Activated B cell treated with CpG ODN at 0.5 μM for 24 hours (primary cell): ENCODE measurements at regions not wholly inside any gene's neighbourhood (a gene's known extent, or its start where the extent isn't known, plus 50 kb on each side); places are given as distances from the start of the nearest gene placed in this dataset.
"Not testable (repeated sequence)": the region's sequence is repeated elsewhere in the genome, so short reads cannot be mapped to it uniquely, and the experiment has no call there.

ENCODE experiments used
- ATAC-seq: fragments of 200-7000 bp; cut with Tn5 transposase; one replicate; pipeline ENCODE4 v1.10.0; 2021; ENCODE audit warnings: low read depth, mild to moderate bottlenecking, moderate library complexity
- CTCF ChIA-PET: fragments of 350-600 bp; sonication (Branson Sonifier 250); formaldehyde crosslinking; loops from one replicate; lab custom pipeline; 2021; ENCODE audit warnings: antibody characterized with exemption; lab: Charles Lee
- POLR2A ChIA-PET: fragments of 350-600 bp; sonication (Branson Sonifier 250); formaldehyde crosslinking; loops from one replicate; lab custom pipeline; 2021; ENCODE audit warnings: antibody characterized with exemption; lab: Charles Lee
- DNase-seq: peaks from one replicate; pipeline ENCODE4 v3.0.0; 2022
- H3K27ac Mint-ChIP-seq: one replicate; pipeline ENCODE4 v1.8.0; 2020; ENCODE audit warnings: mixed read lengths
- H3K27me3 Mint-ChIP-seq: one replicate; pipeline ENCODE4 v1.8.0; 2021; ENCODE audit warnings: mixed read lengths
- H3K36me3 Mint-ChIP-seq: one replicate; pipeline ENCODE4 v1.8.0; 2021; ENCODE audit warnings: low read depth, mixed read lengths
- H3K4me1 Mint-ChIP-seq: one replicate; pipeline ENCODE4 v1.8.0; 2021; ENCODE audit warnings: mixed read lengths
- H3K4me3 Mint-ChIP-seq: one replicate; pipeline ENCODE4 v1.8.0; 2020; ENCODE audit warnings: mild to moderate bottlenecking, mixed read lengths
- H3K9me3 Mint-ChIP-seq: one replicate; pipeline ENCODE4 v1.8.0; 2020; ENCODE audit warnings: mixed read lengths
- CTCF ChIP-seq: fragments of 200-600 bp; IDR thresholded peaks from one replicate; pipeline ENCODE4 v1.8.0; 2022; ENCODE audit warnings: antibody characterized with exemption, mild to moderate bottlenecking
- intact Hi-C: fragments of 100-400 bp; cut with micrococcal nuclease; formaldehyde crosslinking; loops from one replicate; pipeline ENCODE4 v1.15.1; 2024

- ATAC-seq = no peak
These were observed 1636.5 kb upstream of the SEL1L start for GRCh38 chr14:83170165-83170564.

GRCh38 chr14:83171761-83172160, 1638.1 kb upstream of the SEL1L start:
- no peak overlapping the region for H3K4me3 Mint-ChIP-seq
- H3K27ac Mint-ChIP-seq = no peak overlapping the region
- intact Hi-C loops = no loop called here
- H3K36me3 Mint-ChIP-seq = no peaks in the 10 kb centered on the region
- peaks cover 10% of the 10 kb centered on the region for H3K9me3 Mint-ChIP-seq
- no peak for DNase-seq
- ChIA-PET POLR2A (no interaction called here), CTCF (no interaction called here)
- no peaks in the 10 kb centered on the region for H3K4me1 Mint-ChIP-seq
- no peaks in the 10 kb centered on the region for H3K27me3 Mint-ChIP-seq
- no peak for TF ChIP-seq CTCF
- ATAC-seq = no peak

More at GRCh38 chr14:83170165-83170564, 1636.5 kb upstream of the SEL1L start:
- H3K27ac Mint-ChIP-seq = no peak overlapping the region
- peaks cover 10% of the 10 kb centered on the region for H3K9me3 Mint-ChIP-seq
- no peak overlapping the region for H3K4me3 Mint-ChIP-seq
- no peak for DNase-seq
- ChIA-PET CTCF (no interaction called here), POLR2A (no interaction called here)
- intact Hi-C loops = no loop called here
- H3K36me3 Mint-ChIP-seq = no peaks in the 10 kb centered on the region
- no peaks in the 10 kb centered on the region for H3K27me3 Mint-ChIP-seq
- H3K4me1 Mint-ChIP-seq = no peaks in the 10 kb centered on the region
- no peak for TF ChIP-seq CTCF

GRCh38 chr14:83172363-83172762, 1638.7 kb upstream of the SEL1L start:
- no peaks in the 10 kb centered on the region for H3K4me1 Mint-ChIP-seq
- no peak for TF ChIP-seq CTCF
- no peaks in the 10 kb centered on the region for H3K27me3 Mint-ChIP-seq
- H3K4me3 Mint-ChIP-seq = no peak overlapping the region
- DNase-seq (no peak), ATAC-seq (no peak)
- no peak overlapping the region for H3K27ac Mint-ChIP-seq
- CTCF ChIA-PET = no interaction called here
- POLR2A ChIA-PET = no interaction called here
- no peaks in the 10 kb centered on the region for H3K36me3 Mint-ChIP-seq
- intact Hi-C loops = no loop called here
- peaks cover 7% of the 10 kb centered on the region for H3K9me3 Mint-ChIP-seq

DNA sequence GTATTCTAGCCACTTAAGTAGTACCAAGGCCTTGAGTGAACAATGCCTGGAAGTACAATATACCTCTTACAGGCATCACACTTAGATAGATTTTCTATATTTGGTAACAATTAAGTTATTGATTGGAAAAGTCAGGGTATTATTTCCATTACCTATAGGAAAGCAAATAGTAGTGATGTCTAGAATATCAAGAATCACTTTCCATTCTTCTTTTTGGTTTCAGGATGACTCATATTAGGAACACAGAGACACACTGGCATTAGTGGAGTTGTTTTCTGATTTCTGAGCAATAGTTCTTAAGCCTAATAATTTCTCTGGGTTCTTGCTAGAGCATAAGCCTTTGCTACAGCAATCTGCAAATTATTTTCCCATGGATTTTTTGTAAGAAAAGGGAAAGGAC, 1640.0 kb upstream of the SEL1L start:
- CTCF ChIA-PET = no interaction called here
- no peak overlapping the region for H3K27ac Mint-ChIP-seq
- no peak for DNase-seq
- no peaks in the 10 kb centered on the region for H3K27me3 Mint-ChIP-seq
- peaks cover 9% of the 10 kb centered on the region for H3K9me3 Mint-ChIP-seq
- TF ChIP-seq CTCF = no peak
- no peak overlapping the region for H3K4me3 Mint-ChIP-seq
- ATAC-seq = no peak
- POLR2A ChIA-PET = no interaction called here
- intact Hi-C loops = no loop called here
- H3K4me1 Mint-ChIP-seq = no peaks in the 10 kb centered on the region
- H3K36me3 Mint-ChIP-seq = no peaks in the 10 kb centered on the region

- no peaks in the 10 kb centered on the region for H3K4me1 Mint-ChIP-seq
- no peak overlapping the region for H3K27ac Mint-ChIP-seq
- H3K27me3 Mint-ChIP-seq = no peaks in the 10 kb centered on the region
- no peak for ATAC-seq
- CTCF ChIA-PET = no interaction called here
- no peaks in the 10 kb centered on the region for H3K36me3 Mint-ChIP-seq
- POLR2A ChIA-PET = no interaction called here
- no peak for DNase-seq
- H3K4me3 Mint-ChIP-seq = no peak overlapping the region
- TF ChIP-seq CTCF = no peak
- intact Hi-C loops = no loop called here
- peaks cover 11% of the 10 kb centered on the region for H3K9me3 Mint-ChIP-seq
These were observed 1650.9 kb upstream of the SEL1L start for GRCh38 chr14:83184531-83184930.

DNA sequence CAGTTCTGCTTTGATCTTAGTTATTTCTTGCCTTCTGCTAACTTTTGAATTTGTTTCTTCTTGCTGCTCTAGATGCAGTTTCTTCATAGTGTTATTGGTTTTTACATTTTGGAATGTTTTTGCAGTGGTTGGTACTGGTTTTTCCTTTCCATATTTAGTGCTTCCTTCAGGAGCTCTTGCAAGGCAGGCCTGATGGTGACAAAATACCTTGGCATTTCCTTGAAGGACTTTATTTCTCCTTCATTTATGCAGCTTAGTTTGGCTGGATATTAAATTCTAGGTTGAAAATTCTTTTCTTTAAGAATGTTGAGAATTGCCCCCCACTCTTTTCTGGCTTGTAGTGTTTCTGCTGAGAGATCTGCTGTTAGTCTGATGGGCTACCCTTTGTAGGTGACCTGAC, 1654.7 kb upstream of the SEL1L start:
- H3K9me3 Mint-ChIP-seq = peaks cover 12% of the 10 kb centered on the region
- H3K4me3 Mint-ChIP-seq, H3K4me1 Mint-ChIP-seq, POLR2A ChIA-PET, H3K36me3 Mint-ChIP-seq, ATAC-seq, DNase-seq, intact Hi-C loops, H3K27ac Mint-ChIP-seq, CTCF ChIA-PET, H3K27me3 Mint-ChIP-seq: not testable (repeated sequence)
